ENCODE measurements at regions not wholly inside any gene's neighbourhood (a gene's known extent, or its start where the extent isn't known, plus 50 kb on each side); places are given as distances from the start of the nearest gene placed in this dataset.

GRCh38 chr4:60366661-60367060, 833.5 kb upstream of the ADGRL3 start:
- H3K9me3 Mint-ChIP-seq = peaks cover 0 to 28% (median 9%) of the 10 kb centered on the region in 7 donors
- Histone ChIP-seq H3K4me3 (ENCODE audit: low read depth, low read length) (no peak overlapping the region), H3K36me3 (ENCODE audit: control insufficient read depth, insufficient read depth, low read length) (no peaks in the 10 kb centered on the region), H3K9me3 (ENCODE audit: control insufficient read depth in 2 of 2, low read length in 2 of 2) (no peaks in the 10 kb centered on the region), H3K4me1 (ENCODE audit: control insufficient read depth, insufficient read depth, low read length, poor library complexity, severe bottlenecking) (no peaks in the 10 kb centered on the region), H3K27ac (ENCODE audit: insufficient read depth, low read length, poor library complexity, severe bottlenecking) (no peak overlapping the region), H3K27me3 (ENCODE audit: control insufficient read depth, insufficient read depth, low read length) (no peaks in the 10 kb centered on the region)
- DNase-seq = no peak
- no peaks in the 10 kb centered on the region for H3K36me3 Mint-ChIP-seq
- H3K4me3 Mint-ChIP-seq = no peak overlapping the region
- no peaks in the 10 kb centered on the region for H3K27me3 Mint-ChIP-seq
- ATAC-seq (ENCODE audit: low read depth in 2 of 2) = no peak
- H3K27ac Mint-ChIP-seq = no peak overlapping the region
- H3K4me1 Mint-ChIP-seq = no peaks in the 10 kb centered on the region

- Mint-ChIP-seq H3K36me3 (no peaks in the 10 kb centered on the region), H3K4me3 (no peak overlapping the region), H3K27ac (no peak overlapping the region), H3K9me3 (peaks cover 0 to 19% (median 5%) of the 10 kb centered on the region in 7 donors), H3K4me1 (no peaks in the 10 kb centered on the region), H3K27me3 (no peaks in the 10 kb centered on the region)
- Histone ChIP-seq H3K27me3 (ENCODE audit: control insufficient read depth, insufficient read depth, low read length) (no peaks in the 10 kb centered on the region), H3K4me3 (ENCODE audit: low read depth, low read length) (no peak overlapping the region), H3K36me3 (ENCODE audit: control insufficient read depth, insufficient read depth, low read length) (no peaks in the 10 kb centered on the region), H3K9me3 (ENCODE audit: control insufficient read depth in 2 of 2, low read length in 2 of 2) (no peaks in the 10 kb centered on the region), H3K4me1 (ENCODE audit: control insufficient read depth, insufficient read depth, low read length, poor library complexity, severe bottlenecking) (no peaks in the 10 kb centered on the region), H3K27ac (ENCODE audit: insufficient read depth, low read length, poor library complexity, severe bottlenecking) (no peak overlapping the region)
- no peak for ATAC-seq (ENCODE audit: low read depth in 2 of 2)
- DNase-seq = no peak
Observed at GRCh38 chr4:60368986-60369385, 831.1 kb upstream of the ADGRL3 start.

DNA sequence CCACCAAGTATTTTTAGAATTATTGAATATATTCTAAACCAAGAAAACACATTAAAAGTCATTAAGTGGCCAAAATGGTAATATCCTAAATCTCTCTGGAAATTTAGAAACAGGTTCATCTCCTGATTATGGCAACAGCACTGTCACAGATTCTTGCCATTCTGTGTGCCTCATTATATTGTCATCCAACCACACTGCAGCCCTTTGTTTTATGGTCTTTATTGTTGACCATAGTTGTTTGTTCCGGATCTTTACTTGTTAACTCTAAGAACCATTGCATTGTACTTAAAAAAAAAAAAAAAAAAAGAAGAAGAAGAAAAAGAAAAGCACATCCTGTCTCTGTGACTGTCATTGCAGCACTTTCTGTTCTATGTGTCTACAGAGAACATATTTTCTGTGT, 822.1 kb upstream of the ADGRL3 start:
- ATAC-seq (ENCODE audit: low read depth in 2 of 2) = no peak

DNA sequence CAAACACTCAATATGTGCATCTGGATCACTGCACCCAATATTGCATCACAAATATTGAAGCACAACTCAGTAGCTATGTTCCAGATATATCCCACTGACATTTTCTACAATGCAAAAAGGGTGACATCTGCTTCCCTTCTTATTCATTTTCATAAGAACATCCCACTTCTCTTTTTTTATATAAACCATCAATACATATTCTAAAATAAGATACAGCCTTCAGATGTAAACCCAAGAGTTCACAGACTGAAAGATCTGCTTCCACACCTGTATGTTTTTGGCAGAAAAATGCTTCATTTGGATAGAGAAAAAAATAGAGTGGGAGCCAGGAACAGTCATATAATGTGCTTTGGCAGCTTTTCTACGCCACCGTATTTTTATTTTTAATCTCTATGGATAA, 815.6 kb upstream of the ADGRL3 start:
- ATAC-seq (ENCODE audit: low read depth in 2 of 2) (no peak), DNase-seq (no peak)
- no peaks in the 10 kb centered on the region for H3K4me1 ChIP-seq (ENCODE audit: control insufficient read depth, insufficient read depth, low read length, poor library complexity, severe bottlenecking)
- Mint-ChIP-seq H3K27ac (no peak overlapping the region), H3K27me3 (no peaks in the 10 kb centered on the region), H3K4me3 (no peak overlapping the region), H3K36me3 (no peaks in the 10 kb centered on the region), H3K9me3 (peaks cover under 1 to 26% (median 9%) of the 10 kb centered on the region in 7 donors), H3K4me1 (no peaks in the 10 kb centered on the region)
- H3K4me3 ChIP-seq (ENCODE audit: low read depth, low read length) = no peak overlapping the region
- H3K27me3 ChIP-seq (ENCODE audit: control insufficient read depth, insufficient read depth, low read length) = no peaks in the 10 kb centered on the region
- no peaks in the 10 kb centered on the region for H3K36me3 ChIP-seq (ENCODE audit: control insufficient read depth, insufficient read depth, low read length)
- no peak overlapping the region for H3K27ac ChIP-seq (ENCODE audit: insufficient read depth, low read length, poor library complexity, severe bottlenecking)
- H3K9me3 ChIP-seq (ENCODE audit: control insufficient read depth in 2 of 2, low read length in 2 of 2) = peaks cover 0 to 5% of the 10 kb centered on the region in 2 experiments

More for the DNA sequence above, 822.1 kb upstream of the ADGRL3 start:
- Mint-ChIP-seq H3K36me3 (no peaks in the 10 kb centered on the region), H3K4me1 (no peaks in the 10 kb centered on the region), H3K27ac (no peak overlapping the region), H3K4me3 (no peak overlapping the region), H3K27me3 (no peaks in the 10 kb centered on the region), H3K9me3 (peaks cover 0 to 8% (median 0%) of the 10 kb centered on the region in 7 donors)
- H3K4me3 ChIP-seq (ENCODE audit: low read depth, low read length) = no peak overlapping the region
- H3K27ac ChIP-seq (ENCODE audit: insufficient read depth, low read length, poor library complexity, severe bottlenecking) = no peak overlapping the region
- no peak for DNase-seq
- no peaks in the 10 kb centered on the region for H3K4me1 ChIP-seq (ENCODE audit: control insufficient read depth, insufficient read depth, low read length, poor library complexity, severe bottlenecking)
- no peaks in the 10 kb centered on the region for H3K27me3 ChIP-seq (ENCODE audit: control insufficient read depth, insufficient read depth, low read length)
- no peaks in the 10 kb centered on the region for H3K36me3 ChIP-seq (ENCODE audit: control insufficient read depth, insufficient read depth, low read length)
- no peaks in the 10 kb centered on the region for H3K9me3 ChIP-seq (ENCODE audit: control insufficient read depth in 2 of 2, low read length in 2 of 2)

DNA sequence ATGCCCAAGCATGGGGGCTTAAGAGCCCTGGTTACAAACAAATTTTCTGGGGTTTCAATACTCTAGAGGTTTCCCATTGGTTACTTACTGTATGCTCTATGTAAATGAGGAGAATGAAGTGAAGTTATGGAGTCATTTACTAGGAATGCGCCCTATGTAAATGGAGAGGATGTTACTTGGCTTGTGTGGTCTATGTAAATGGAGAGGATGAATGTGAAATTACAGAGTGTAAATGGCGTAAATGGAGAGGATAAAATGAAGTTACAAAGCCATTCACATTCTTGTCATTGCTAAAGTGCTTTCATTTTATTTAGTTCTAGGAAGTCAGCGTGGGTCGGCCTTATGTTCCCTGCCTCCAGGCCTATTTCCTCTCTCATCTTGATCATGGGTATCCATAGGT, 810.5 kb upstream of the ADGRL3 start:
- Mint-ChIP-seq H3K9me3 (peaks cover under 1 to 23% (median 9%) of the 10 kb centered on the region in 7 donors), H3K27me3 (no peaks in the 10 kb centered on the region), H3K4me1 (no peaks in the 10 kb centered on the region), H3K4me3 (no peak overlapping the region), H3K36me3 (no peaks in the 10 kb centered on the region), H3K27ac (no peak overlapping the region)
- Histone ChIP-seq H3K9me3 (ENCODE audit: control insufficient read depth in 2 of 2, low read length in 2 of 2) (peaks cover 0 to 8% of the 10 kb centered on the region in 2 experiments), H3K4me3 (ENCODE audit: low read depth, low read length) (no peak overlapping the region), H3K36me3 (ENCODE audit: control insufficient read depth, insufficient read depth, low read length) (no peaks in the 10 kb centered on the region), H3K4me1 (ENCODE audit: control insufficient read depth, insufficient read depth, low read length, poor library complexity, severe bottlenecking) (no peaks in the 10 kb centered on the region), H3K27ac (ENCODE audit: insufficient read depth, low read length, poor library complexity, severe bottlenecking) (no peak overlapping the region), H3K27me3 (ENCODE audit: control insufficient read depth, insufficient read depth, low read length) (no peaks in the 10 kb centered on the region)
- DNase-seq (no peak), ATAC-seq (ENCODE audit: low read depth in 2 of 2) (no peak)

DNA sequence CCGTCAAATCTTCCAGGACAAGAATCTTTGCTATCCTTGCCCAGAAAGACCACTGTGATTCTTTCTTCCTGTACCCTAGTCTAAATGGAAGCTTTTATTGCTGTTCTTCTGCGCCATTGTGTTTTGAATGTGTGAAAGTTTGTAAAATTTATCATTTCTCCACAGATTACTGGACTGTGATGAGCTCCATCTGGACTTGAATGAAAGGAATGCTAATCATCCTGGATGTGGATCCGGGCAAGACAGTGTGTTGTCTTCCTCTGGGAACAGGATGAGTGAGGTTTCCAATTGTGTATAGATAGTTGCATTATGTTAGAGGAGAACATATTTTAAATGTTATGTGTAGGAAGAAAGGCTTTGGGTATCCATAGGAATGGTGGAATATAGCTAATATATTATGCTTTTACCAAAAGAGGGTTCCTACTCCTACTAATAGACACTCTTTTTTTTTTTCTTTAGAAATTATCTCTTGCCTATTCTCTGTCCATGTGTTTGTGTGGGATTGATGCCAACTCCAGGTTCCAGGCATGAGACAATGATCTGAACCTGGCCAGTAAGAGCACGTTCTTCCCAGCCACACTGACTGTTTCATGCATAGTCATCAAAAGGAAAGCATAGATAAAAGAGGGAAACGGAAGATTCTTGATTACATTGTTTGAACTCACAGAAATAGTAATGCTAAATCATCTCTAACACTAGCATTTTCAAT, 803.6 kb upstream of the ADGRL3 start:
- H3K27me3 ChIP-seq (ENCODE audit: control insufficient read depth, insufficient read depth, low read length) = no peaks in the 10 kb centered on the region
- no peaks in the 10 kb centered on the region for H3K4me1 ChIP-seq (ENCODE audit: control insufficient read depth, insufficient read depth, low read length, poor library complexity, severe bottlenecking)
- Mint-ChIP-seq H3K27ac (no peak overlapping the region), H3K36me3 (no peaks in the 10 kb centered on the region), H3K9me3 (peaks cover 2 to 18% (median 12%) of the 10 kb centered on the region in 7 donors), H3K4me1 (no peaks in the 10 kb centered on the region), H3K27me3 (no peaks in the 10 kb centered on the region), H3K4me3 (no peak overlapping the region)
- no peak overlapping the region for H3K27ac ChIP-seq (ENCODE audit: insufficient read depth, low read length, poor library complexity, severe bottlenecking)
- no peaks in the 10 kb centered on the region for H3K36me3 ChIP-seq (ENCODE audit: control insufficient read depth, insufficient read depth, low read length)
- H3K4me3 ChIP-seq (ENCODE audit: low read depth, low read length) = no peak overlapping the region
- peaks cover 2 to 3% of the 10 kb centered on the region in 2 experiments for H3K9me3 ChIP-seq (ENCODE audit: control insufficient read depth in 2 of 2, low read length in 2 of 2)
- no peak for DNase-seq
- no peak for ATAC-seq (ENCODE audit: low read depth in 2 of 2)

DNA sequence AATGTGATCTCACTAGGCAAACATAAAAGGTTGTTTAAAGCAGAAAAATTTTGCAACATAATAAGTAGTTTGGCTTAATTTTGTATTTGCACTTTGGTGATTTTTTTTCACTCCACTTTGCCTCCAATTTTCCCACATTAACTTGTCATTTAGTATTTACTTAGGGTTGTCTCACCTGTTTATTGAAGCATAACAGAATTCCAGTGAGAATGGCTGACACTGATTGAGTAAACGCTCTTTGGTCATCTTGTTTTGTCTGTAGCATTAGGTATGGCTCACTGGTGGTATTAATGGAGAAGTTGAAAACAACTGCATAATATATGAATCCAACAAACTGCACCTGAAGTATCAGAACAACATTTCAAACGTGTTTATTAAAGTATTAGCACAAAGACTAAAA, 799.5 kb upstream of the ADGRL3 start:
- no peak overlapping the region for H3K4me3 ChIP-seq (ENCODE audit: low read depth, low read length)
- H3K4me1 Mint-ChIP-seq = no peaks in the 10 kb centered on the region
- H3K9me3 Mint-ChIP-seq = peaks cover 1 to 14% (median 10%) of the 10 kb centered on the region in 7 donors
- H3K9me3 ChIP-seq (ENCODE audit: control insufficient read depth in 2 of 2, low read length in 2 of 2) = peaks cover 2 to 5% of the 10 kb centered on the region in 2 experiments
- H3K27ac Mint-ChIP-seq = no peak overlapping the region
- no peak for DNase-seq
- no peak for ATAC-seq (ENCODE audit: low read depth in 2 of 2)
- no peaks in the 10 kb centered on the region for H3K36me3 Mint-ChIP-seq
- H3K27me3 ChIP-seq (ENCODE audit: control insufficient read depth, insufficient read depth, low read length) = no peaks in the 10 kb centered on the region
- no peaks in the 10 kb centered on the region for H3K4me1 ChIP-seq (ENCODE audit: control insufficient read depth, insufficient read depth, low read length, poor library complexity, severe bottlenecking)
- H3K27me3 Mint-ChIP-seq = no peaks in the 10 kb centered on the region
- no peak overlapping the region for H3K4me3 Mint-ChIP-seq
- no peak overlapping the region for H3K27ac ChIP-seq (ENCODE audit: insufficient read depth, low read length, poor library complexity, severe bottlenecking)
- H3K36me3 ChIP-seq (ENCODE audit: control insufficient read depth, insufficient read depth, low read length) = no peaks in the 10 kb centered on the region

DNA sequence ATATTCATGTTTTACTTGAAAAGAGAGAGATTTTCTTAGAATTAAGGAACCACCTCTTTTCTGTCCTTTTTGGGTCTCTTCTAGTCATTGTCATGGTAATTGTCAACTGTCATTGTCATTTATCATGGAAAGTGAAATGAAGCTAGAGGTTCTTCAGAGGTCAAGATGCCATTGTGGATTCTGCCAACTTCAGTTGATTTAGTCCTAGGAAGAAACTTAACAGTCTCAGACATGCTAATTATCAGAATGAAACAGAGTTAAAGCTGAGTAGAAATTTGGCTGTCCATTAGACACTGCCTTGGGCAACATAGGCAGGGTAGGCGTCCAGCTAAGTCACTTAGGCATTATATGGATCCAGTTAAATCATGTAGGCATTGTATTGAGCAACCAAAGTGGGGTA, 796.1 kb upstream of the ADGRL3 start:
- Histone ChIP-seq H3K4me3 (ENCODE audit: low read depth, low read length) (no peak overlapping the region), H3K27ac (ENCODE audit: insufficient read depth, low read length, poor library complexity, severe bottlenecking) (no peak overlapping the region), H3K27me3 (ENCODE audit: control insufficient read depth, insufficient read depth, low read length) (no peaks in the 10 kb centered on the region), H3K9me3 (ENCODE audit: control insufficient read depth in 2 of 2, low read length in 2 of 2) (peaks cover 5 to 6% of the 10 kb centered on the region in 2 experiments), H3K4me1 (ENCODE audit: control insufficient read depth, insufficient read depth, low read length, poor library complexity, severe bottlenecking) (no peaks in the 10 kb centered on the region), H3K36me3 (ENCODE audit: control insufficient read depth, insufficient read depth, low read length) (no peaks in the 10 kb centered on the region)
- H3K27ac Mint-ChIP-seq = no peak overlapping the region
- H3K36me3 Mint-ChIP-seq = no peaks in the 10 kb centered on the region
- H3K4me3 Mint-ChIP-seq = no peak overlapping the region
- DNase-seq = no peak
- H3K9me3 Mint-ChIP-seq = peaks cover under 1 to 16% (median 12%) of the 10 kb centered on the region in 7 donors
- no peaks in the 10 kb centered on the region for H3K27me3 Mint-ChIP-seq
- no peaks in the 10 kb centered on the region for H3K4me1 Mint-ChIP-seq
- no peak for ATAC-seq (ENCODE audit: low read depth in 2 of 2)
